ENCODE measurements at regions not wholly inside any gene's neighbourhood (a gene's known extent, or its start where the extent isn't known, plus 50 kb on each side); places are given as distances from the start of the nearest gene placed in this dataset.

DNA sequence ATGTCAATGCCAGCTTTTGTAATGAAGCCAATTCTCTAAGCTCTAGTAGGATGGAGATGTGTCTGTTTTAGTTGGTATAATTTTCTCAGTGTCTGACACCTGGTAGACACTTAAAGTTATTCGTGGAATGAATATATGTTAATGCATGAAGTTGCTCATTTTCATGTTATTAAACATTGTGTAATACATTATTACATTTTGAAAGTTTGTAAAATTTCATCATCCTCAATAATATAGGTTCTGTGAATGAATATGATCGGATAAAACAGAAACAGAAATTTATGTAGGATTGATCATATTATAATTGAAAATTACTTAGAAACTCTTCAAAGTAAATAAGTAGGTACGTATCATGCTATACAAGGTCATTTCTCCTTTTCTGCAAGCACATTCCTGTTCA lies 625.3 kb downstream of the PLA2G4A start:
- TF ChIP-seq TAF1 (IDR thresholded peaks at IDR 0.05; ENCODE audit: borderline replicate concordance, low read depth, low read length): no peak
- no peak for TF ChIP-seq POLR2A (IDR thresholded peaks at IDR 0.05; ENCODE audit: low read depth, low read length)

Data from GM12892 (cell line).